ENCODE measurements at regions not wholly inside any gene's neighbourhood (a gene's known extent, or its start where the extent isn't known, plus 50 kb on each side); places are given as distances from the start of the nearest gene placed in this dataset.

DNA sequence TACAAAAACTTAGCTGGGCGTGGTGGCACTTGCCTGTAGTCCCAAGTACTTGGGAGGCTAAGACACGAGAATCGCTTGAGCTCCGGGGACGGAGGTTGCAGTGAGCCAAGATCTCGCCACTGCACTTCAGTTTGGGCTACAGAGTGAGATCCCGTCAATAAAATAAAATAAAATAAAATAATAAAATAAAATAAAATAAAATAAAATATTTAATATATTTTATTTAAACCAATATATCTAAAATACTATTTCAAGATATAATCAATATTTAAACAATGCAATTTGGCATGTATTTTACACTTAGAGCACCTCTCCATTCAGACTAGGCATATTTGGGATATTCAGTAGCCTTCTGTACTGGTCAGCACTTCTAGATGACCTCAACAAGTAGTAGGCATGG lies 142.1 kb downstream of the FOXA2 start (continued):
- TF ChIP-seq, protein P1, sequence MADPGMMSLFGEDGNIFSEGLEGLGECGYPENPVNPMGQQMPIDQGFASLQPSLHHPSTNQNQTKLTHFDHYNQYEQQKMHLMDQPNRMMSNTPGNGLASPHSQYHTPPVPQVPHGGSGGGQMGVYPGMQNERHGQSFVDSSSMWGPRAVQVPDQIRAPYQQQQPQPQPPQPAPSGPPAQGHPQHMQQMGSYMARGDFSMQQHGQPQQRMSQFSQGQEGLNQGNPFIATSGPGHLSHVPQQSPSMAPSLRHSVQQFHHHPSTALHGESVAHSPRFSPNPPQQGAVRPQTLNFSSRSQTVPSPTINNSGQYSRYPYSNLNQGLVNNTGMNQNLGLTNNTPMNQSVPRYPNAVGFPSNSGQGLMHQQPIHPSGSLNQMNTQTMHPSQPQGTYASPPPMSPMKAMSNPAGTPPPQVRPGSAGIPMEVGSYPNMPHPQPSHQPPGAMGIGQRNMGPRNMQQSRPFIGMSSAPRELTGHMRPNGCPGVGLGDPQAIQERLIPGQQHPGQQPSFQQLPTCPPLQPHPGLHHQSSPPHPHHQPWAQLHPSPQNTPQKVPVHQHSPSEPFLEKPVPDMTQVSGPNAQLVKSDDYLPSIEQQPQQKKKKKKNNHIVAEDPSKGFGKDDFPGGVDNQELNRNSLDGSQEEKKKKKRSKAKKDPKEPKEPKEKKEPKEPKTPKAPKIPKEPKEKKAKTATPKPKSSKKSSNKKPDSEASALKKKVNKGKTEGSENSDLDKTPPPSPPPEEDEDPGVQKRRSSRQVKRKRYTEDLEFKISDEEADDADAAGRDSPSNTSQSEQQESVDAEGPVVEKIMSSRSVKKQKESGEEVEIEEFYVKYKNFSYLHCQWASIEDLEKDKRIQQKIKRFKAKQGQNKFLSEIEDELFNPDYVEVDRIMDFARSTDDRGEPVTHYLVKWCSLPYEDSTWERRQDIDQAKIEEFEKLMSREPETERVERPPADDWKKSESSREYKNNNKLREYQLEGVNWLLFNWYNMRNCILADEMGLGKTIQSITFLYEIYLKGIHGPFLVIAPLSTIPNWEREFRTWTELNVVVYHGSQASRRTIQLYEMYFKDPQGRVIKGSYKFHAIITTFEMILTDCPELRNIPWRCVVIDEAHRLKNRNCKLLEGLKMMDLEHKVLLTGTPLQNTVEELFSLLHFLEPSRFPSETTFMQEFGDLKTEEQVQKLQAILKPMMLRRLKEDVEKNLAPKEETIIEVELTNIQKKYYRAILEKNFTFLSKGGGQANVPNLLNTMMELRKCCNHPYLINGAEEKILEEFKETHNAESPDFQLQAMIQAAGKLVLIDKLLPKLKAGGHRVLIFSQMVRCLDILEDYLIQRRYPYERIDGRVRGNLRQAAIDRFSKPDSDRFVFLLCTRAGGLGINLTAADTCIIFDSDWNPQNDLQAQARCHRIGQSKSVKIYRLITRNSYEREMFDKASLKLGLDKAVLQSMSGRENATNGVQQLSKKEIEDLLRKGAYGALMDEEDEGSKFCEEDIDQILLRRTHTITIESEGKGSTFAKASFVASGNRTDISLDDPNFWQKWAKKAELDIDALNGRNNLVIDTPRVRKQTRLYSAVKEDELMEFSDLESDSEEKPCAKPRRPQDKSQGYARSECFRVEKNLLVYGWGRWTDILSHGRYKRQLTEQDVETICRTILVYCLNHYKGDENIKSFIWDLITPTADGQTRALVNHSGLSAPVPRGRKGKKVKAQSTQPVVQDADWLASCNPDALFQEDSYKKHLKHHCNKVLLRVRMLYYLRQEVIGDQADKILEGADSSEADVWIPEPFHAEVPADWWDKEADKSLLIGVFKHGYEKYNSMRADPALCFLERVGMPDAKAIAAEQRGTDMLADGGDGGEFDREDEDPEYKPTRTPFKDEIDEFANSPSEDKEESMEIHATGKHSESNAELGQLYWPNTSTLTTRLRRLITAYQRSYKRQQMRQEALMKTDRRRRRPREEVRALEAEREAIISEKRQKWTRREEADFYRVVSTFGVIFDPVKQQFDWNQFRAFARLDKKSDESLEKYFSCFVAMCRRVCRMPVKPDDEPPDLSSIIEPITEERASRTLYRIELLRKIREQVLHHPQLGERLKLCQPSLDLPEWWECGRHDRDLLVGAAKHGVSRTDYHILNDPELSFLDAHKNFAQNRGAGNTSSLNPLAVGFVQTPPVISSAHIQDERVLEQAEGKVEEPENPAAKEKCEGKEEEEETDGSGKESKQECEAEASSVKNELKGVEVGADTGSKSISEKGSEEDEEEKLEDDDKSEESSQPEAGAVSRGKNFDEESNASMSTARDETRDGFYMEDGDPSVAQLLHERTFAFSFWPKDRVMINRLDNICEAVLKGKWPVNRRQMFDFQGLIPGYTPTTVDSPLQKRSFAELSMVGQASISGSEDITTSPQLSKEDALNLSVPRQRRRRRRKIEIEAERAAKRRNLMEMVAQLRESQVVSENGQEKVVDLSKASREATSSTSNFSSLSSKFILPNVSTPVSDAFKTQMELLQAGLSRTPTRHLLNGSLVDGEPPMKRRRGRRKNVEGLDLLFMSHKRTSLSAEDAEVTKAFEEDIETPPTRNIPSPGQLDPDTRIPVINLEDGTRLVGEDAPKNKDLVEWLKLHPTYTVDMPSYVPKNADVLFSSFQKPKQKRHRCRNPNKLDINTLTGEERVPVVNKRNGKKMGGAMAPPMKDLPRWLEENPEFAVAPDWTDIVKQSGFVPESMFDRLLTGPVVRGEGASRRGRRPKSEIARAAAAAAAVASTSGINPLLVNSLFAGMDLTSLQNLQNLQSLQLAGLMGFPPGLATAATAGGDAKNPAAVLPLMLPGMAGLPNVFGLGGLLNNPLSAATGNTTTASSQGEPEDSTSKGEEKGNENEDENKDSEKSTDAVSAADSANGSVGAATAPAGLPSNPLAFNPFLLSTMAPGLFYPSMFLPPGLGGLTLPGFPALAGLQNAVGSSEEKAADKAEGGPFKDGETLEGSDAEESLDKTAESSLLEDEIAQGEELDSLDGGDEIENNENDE (IDR thresholded peaks at IDR 0.05; ENCODE audit: insufficient replicate concordance, low read length) = no peak
- TF ChIP-seq, protein P2, sequence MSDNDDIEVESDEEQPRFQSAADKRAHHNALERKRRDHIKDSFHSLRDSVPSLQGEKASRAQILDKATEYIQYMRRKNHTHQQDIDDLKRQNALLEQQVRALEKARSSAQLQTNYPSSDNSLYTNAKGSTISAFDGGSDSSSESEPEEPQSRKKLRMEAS (IDR thresholded peaks at IDR 0.05) = no peak
- TF ChIP-seq NANOG (IDR thresholded peaks at IDR 0.05; ENCODE audit: insufficient read depth, low read depth, low read length, poor library complexity, severe bottlenecking) (no peak), CBX5 (IDR thresholded peaks at IDR 0.05; ENCODE audit: low read depth, low read length) (no peak), NRF1 (IDR thresholded peaks at IDR 0.05; ENCODE audit: low read depth, low read length) (no peak), TBP (IDR thresholded peaks at IDR 0.05; ENCODE audit: low read depth, low read length) (no peak)
- TF ChIP-seq, protein P3, sequence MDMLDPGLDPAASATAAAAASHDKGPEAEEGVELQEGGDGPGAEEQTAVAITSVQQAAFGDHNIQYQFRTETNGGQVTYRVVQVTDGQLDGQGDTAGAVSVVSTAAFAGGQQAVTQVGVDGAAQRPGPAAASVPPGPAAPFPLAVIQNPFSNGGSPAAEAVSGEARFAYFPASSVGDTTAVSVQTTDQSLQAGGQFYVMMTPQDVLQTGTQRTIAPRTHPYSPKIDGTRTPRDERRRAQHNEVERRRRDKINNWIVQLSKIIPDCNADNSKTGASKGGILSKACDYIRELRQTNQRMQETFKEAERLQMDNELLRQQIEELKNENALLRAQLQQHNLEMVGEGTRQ (IDR thresholded peaks at IDR 0.05; ENCODE audit: low read length) = no peak

Data from H1 (cell line).